ENCODE measurements at regions not wholly inside any gene's neighbourhood (a gene's known extent, or its start where the extent isn't known, plus 50 kb on each side); places are given as distances from the start of the nearest gene placed in this dataset.

- Histone ChIP-seq H3K4me1 (ENCODE audit: insufficient read depth, poor library complexity, severe bottlenecking) (no peaks in the 10 kb centered on the region), H3K36me3 (ENCODE audit: low read depth) (no peaks in the 10 kb centered on the region), H3K27me3 (ENCODE audit: insufficient read depth, poor library complexity, severe bottlenecking) (no peaks in the 10 kb centered on the region), H3K4me3 (ENCODE audit: severe bottlenecking) (no peak overlapping the region), H3K9me3 (ENCODE audit: severe bottlenecking) (no peaks in the 10 kb centered on the region), H3K27ac (ENCODE audit: poor library complexity, severe bottlenecking) (no peak overlapping the region)
- ATAC-seq (ENCODE audit: low read depth) (no peak), DNase-seq (ENCODE audit: low spot score) (no peak)
- TF ChIP-seq CTCF (IDR thresholded peaks at IDR 0.05; ENCODE audit: poor library complexity, severe bottlenecking): no peak
Measured at GRCh38 chr1:242873661-242874060, 349.2 kb upstream of the PLD5 start.

- no peak overlapping the region for H3K27ac ChIP-seq (ENCODE audit: poor library complexity, severe bottlenecking)
- H3K9me3 ChIP-seq (ENCODE audit: severe bottlenecking): no peaks in the 10 kb centered on the region
- no peak overlapping the region for H3K4me3 ChIP-seq (ENCODE audit: severe bottlenecking)
- DNase-seq (ENCODE audit: low spot score) (no peak), ATAC-seq (ENCODE audit: low read depth) (no peak)
- TF ChIP-seq CTCF (IDR thresholded peaks at IDR 0.05; ENCODE audit: poor library complexity, severe bottlenecking): no peak
- no peaks in the 10 kb centered on the region for H3K4me1 ChIP-seq (ENCODE audit: insufficient read depth, poor library complexity, severe bottlenecking)
- H3K36me3 ChIP-seq (ENCODE audit: low read depth): no peaks in the 10 kb centered on the region
- H3K27me3 ChIP-seq (ENCODE audit: insufficient read depth, poor library complexity, severe bottlenecking): no peaks in the 10 kb centered on the region
Measured at GRCh38 chr1:242872521-242872920, 348.0 kb upstream of the PLD5 start.

GRCh38 chr1:242871471-242872030 is 347.1 kb upstream of the PLD5 start:
- DNase-seq (ENCODE audit: low spot score): no peak

GRCh38 chr1:242870966-242871365 is 346.5 kb upstream of the PLD5 start:
- no peak for ATAC-seq (ENCODE audit: low read depth)
- Histone ChIP-seq H3K9me3 (ENCODE audit: severe bottlenecking) (no peaks in the 10 kb centered on the region), H3K36me3 (ENCODE audit: low read depth) (no peaks in the 10 kb centered on the region), H3K27me3 (ENCODE audit: insufficient read depth, poor library complexity, severe bottlenecking) (no peaks in the 10 kb centered on the region), H3K27ac (ENCODE audit: poor library complexity, severe bottlenecking) (no peak overlapping the region), H3K4me1 (ENCODE audit: insufficient read depth, poor library complexity, severe bottlenecking) (no peaks in the 10 kb centered on the region), H3K4me3 (ENCODE audit: severe bottlenecking) (no peak overlapping the region)
- no peak for DNase-seq (ENCODE audit: low spot score)
- no peak for TF ChIP-seq CTCF (IDR thresholded peaks at IDR 0.05; ENCODE audit: poor library complexity, severe bottlenecking)

More at GRCh38 chr1:242871471-242872030, 347.1 kb upstream of the PLD5 start:
- no peak for TF ChIP-seq CTCF (IDR thresholded peaks at IDR 0.05; ENCODE audit: poor library complexity, severe bottlenecking)
- H3K4me3 ChIP-seq (ENCODE audit: severe bottlenecking): no peak overlapping the region
- H3K4me1 ChIP-seq (ENCODE audit: insufficient read depth, poor library complexity, severe bottlenecking): no peaks in the 10 kb centered on the region
- H3K36me3 ChIP-seq (ENCODE audit: low read depth): no peaks in the 10 kb centered on the region
- no peak overlapping the region for H3K27ac ChIP-seq (ENCODE audit: poor library complexity, severe bottlenecking)
- H3K9me3 ChIP-seq (ENCODE audit: severe bottlenecking): no peaks in the 10 kb centered on the region
- no peaks in the 10 kb centered on the region for H3K27me3 ChIP-seq (ENCODE audit: insufficient read depth, poor library complexity, severe bottlenecking)
- no peak for ATAC-seq (ENCODE audit: low read depth)

- DNase-seq (ENCODE audit: low spot score) (no peak), ATAC-seq (ENCODE audit: low read depth) (no peak)
- no peaks in the 10 kb centered on the region for H3K36me3 ChIP-seq (ENCODE audit: low read depth)
- TF ChIP-seq CTCF (IDR thresholded peaks at IDR 0.05; ENCODE audit: poor library complexity, severe bottlenecking): no peak
- no peak overlapping the region for H3K27ac ChIP-seq (ENCODE audit: poor library complexity, severe bottlenecking)
- no peaks in the 10 kb centered on the region for H3K9me3 ChIP-seq (ENCODE audit: severe bottlenecking)
- no peaks in the 10 kb centered on the region for H3K4me1 ChIP-seq (ENCODE audit: insufficient read depth, poor library complexity, severe bottlenecking)
- H3K27me3 ChIP-seq (ENCODE audit: insufficient read depth, poor library complexity, severe bottlenecking): no peaks in the 10 kb centered on the region
- no peak overlapping the region for H3K4me3 ChIP-seq (ENCODE audit: severe bottlenecking)
Measured at GRCh38 chr1:242856289-242856688, 331.8 kb upstream of the PLD5 start.

Data from RWPE2 (cell line).